ENCODE measurements at regions not wholly inside any gene's neighbourhood (a gene's known extent, or its start where the extent isn't known, plus 50 kb on each side); places are given as distances from the start of the nearest gene placed in this dataset.

- Mint-ChIP-seq H3K9me3 (no peaks in the 10 kb centered on the region), H3K4me1 (no peaks in the 10 kb centered on the region), H3K36me3 (ENCODE audit: low read depth) (no peaks in the 10 kb centered on the region), H3K27me3 (ENCODE audit: insufficient read depth) (peaks cover 2% of the 10 kb centered on the region), H3K27ac (no peak overlapping the region), H3K4me3 (no peak overlapping the region)
- no peaks in the 10 kb centered on the region for H3K36me3 ChIP-seq (ENCODE audit: control insufficient read depth, insufficient read depth, low read length)
- no peak overlapping the region for H3K27ac ChIP-seq (ENCODE audit: low read depth, low read length)
- no peaks in the 10 kb centered on the region for H3K4me1 ChIP-seq (ENCODE audit: control insufficient read depth, insufficient read depth, low read length)
- no peak overlapping the region for H3K9ac ChIP-seq (ENCODE audit: extremely low read depth, low read length, poor library complexity, severe bottlenecking)
- no peak overlapping the region for H3K4me3 ChIP-seq (ENCODE audit: low read length)
- no peak for DNase-seq
- TF ChIP-seq CTCF (conservative IDR thresholded peaks at IDR 0.05) = no peak
- H3K9me3 ChIP-seq (ENCODE audit: control insufficient read depth, low read length) = no peaks in the 10 kb centered on the region
- H3K27me3 ChIP-seq (ENCODE audit: control insufficient read depth, insufficient read depth, low read length, poor library complexity, severe bottlenecking) = no peaks in the 10 kb centered on the region
Measured at GRCh38 chr2:223386189-223386588, 216.0 kb downstream of the SCG2 start.

- no peaks in the 10 kb centered on the region for H3K4me1 Mint-ChIP-seq
- TF ChIP-seq CTCF (conservative IDR thresholded peaks at IDR 0.05) = no peak
- H3K27me3 ChIP-seq (ENCODE audit: control insufficient read depth, insufficient read depth, low read length, poor library complexity, severe bottlenecking) = no peaks in the 10 kb centered on the region
- WGBS, 2 experiments (ENCODE audit: insufficient coverage in 1 of 2, insufficient read length in 1 of 2) = 93% methylated on average over 4 of the region's 4 CpGs; no CpG with 5 or more reads in 1 of the 2 experiments
- no peak overlapping the region for H3K9ac ChIP-seq (ENCODE audit: extremely low read depth, low read length, poor library complexity, severe bottlenecking)
- H3K4me3 ChIP-seq (ENCODE audit: low read length) = no peak overlapping the region
- H3K4me3 Mint-ChIP-seq = no peak overlapping the region
- no peaks in the 10 kb centered on the region for H3K9me3 ChIP-seq (ENCODE audit: control insufficient read depth, low read length)
- no peak overlapping the region for H3K27ac ChIP-seq (ENCODE audit: low read depth, low read length)
- no peaks in the 10 kb centered on the region for H3K9me3 Mint-ChIP-seq
- H3K27ac Mint-ChIP-seq = no peak overlapping the region
- H3K4me1 ChIP-seq (ENCODE audit: control insufficient read depth, insufficient read depth, low read length) = no peaks in the 10 kb centered on the region
- peaks cover 2% of the 10 kb centered on the region for H3K27me3 Mint-ChIP-seq (ENCODE audit: insufficient read depth)
- DNase-seq = no peak
- H3K36me3 Mint-ChIP-seq (ENCODE audit: low read depth) = no peaks in the 10 kb centered on the region
- H3K36me3 ChIP-seq (ENCODE audit: control insufficient read depth, insufficient read depth, low read length) = no peaks in the 10 kb centered on the region
Measured at GRCh38 chr2:223386984-223387383, 215.2 kb downstream of the SCG2 start.

DNA sequence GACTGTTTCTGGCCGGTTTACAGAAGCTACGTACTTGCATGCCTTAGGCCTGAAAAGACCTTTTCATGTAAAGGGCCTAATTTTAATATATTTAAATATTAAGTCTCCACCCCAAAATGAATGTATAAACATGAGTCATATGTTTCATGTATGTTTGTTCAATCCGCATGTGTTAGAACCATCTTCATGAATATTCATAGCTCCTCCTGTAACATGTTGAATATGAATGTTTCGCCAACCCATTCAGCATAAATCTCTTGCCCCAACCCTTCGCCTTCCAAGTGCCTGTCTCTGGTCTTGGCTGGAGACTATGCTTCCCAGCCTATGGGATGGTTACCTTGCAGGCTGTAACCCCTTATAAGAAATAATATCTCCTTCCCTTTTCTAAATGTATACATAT is 212.5 kb downstream of the SCG2 start:
- TF ChIP-seq CTCF (conservative IDR thresholded peaks at IDR 0.05) = no peak

More for the DNA sequence above, 212.5 kb downstream of the SCG2 start:
- Mint-ChIP-seq H3K9me3 (peaks cover 11% of the 10 kb centered on the region), H3K4me1 (no peaks in the 10 kb centered on the region), H3K27me3 (ENCODE audit: insufficient read depth) (peaks cover 2% of the 10 kb centered on the region), H3K27ac (no peak overlapping the region), H3K4me3 (no peak overlapping the region), H3K36me3 (ENCODE audit: low read depth) (no peaks in the 10 kb centered on the region)
- no peak for DNase-seq
- WGBS, 2 experiments (ENCODE audit: insufficient coverage in 1 of 2, insufficient read length in 1 of 2) = 83 to 100% methylated on average over 1 to 5 of the region's 5 CpGs
- Histone ChIP-seq H3K9me3 (ENCODE audit: control insufficient read depth, low read length) (peaks cover 8% of the 10 kb centered on the region), H3K27ac (ENCODE audit: low read depth, low read length) (no peak overlapping the region), H3K36me3 (ENCODE audit: control insufficient read depth, insufficient read depth, low read length) (no peaks in the 10 kb centered on the region), H3K4me1 (ENCODE audit: control insufficient read depth, insufficient read depth, low read length) (no peaks in the 10 kb centered on the region), H3K9ac (ENCODE audit: extremely low read depth, low read length, poor library complexity, severe bottlenecking) (no peak overlapping the region), H3K27me3 (ENCODE audit: control insufficient read depth, insufficient read depth, low read length, poor library complexity, severe bottlenecking) (no peaks in the 10 kb centered on the region), H3K4me3 (ENCODE audit: low read length) (no peak overlapping the region)
